ENCODE measurements at regions not wholly inside any gene's neighbourhood (a gene's known extent, or its start where the extent isn't known, plus 50 kb on each side); places are given as distances from the start of the nearest gene placed in this dataset.

GRCh38 chr10:33034931-33035330 is 76.9 kb upstream of the ITGB1 start:
- Histone ChIP-seq H2AFZ (ENCODE audit: low read length) (no peak overlapping the region), H3K9ac (ENCODE audit: low read length) (no peak overlapping the region), H3K4me3 (ENCODE audit: low read length) (no peak overlapping the region), H3K9me3 (ENCODE audit: low read length) (no peaks in the 10 kb centered on the region), H3K36me3 (ENCODE audit: low read depth, low read length) (no peaks in the 10 kb centered on the region), H3K9me2 (replicated peaks; ENCODE audit: low read length) (no peaks in the 10 kb centered on the region), H3K79me2 (ENCODE audit: low read length) (no peaks in the 10 kb centered on the region), H4K20me1 (ENCODE audit: low read length) (no peaks in the 10 kb centered on the region), H3K4me2 (ENCODE audit: low read length) (no peak overlapping the region), H3F3A (ENCODE audit: low read length, unreplicated experiment) (peaks cover 7% of the 10 kb centered on the region), H3K4me1 (ENCODE audit: insufficient read depth, low read length) (peaks cover 20% of the 10 kb centered on the region), H3K27me3 (ENCODE audit: low read length) (no peaks in the 10 kb centered on the region), H3K27ac (ENCODE audit: low read length) (no peak overlapping the region)
- no TSS peak for BruUV-seq (replicated peaks)
- TF ChIP-seq EZH2 (IDR thresholded peaks at IDR 0.05; ENCODE audit: low read length, unreplicated experiment) (no peak), EZH2phosphoT487 (IDR thresholded peaks at IDR 0.05; ENCODE audit: borderline replicate concordance, low read length) (no peak)
- DNase-seq (no peak), ATAC-seq (no peak)
- intact Hi-C loops (cut with micrococcal nuclease) = loop anchor here (5.0 kb wide), 1 partner anchor 77 kb away; no protein-coding TSS in a partner anchor
- ChIA-PET POLR2A (ENCODE audit: unreplicated experiment) (no interaction called here), CTCF (no interaction called here)

- Histone ChIP-seq H4K20me1 (ENCODE audit: low read length) (no peaks in the 10 kb centered on the region), H3K9me3 (ENCODE audit: low read length) (no peaks in the 10 kb centered on the region), H3K9me2 (replicated peaks; ENCODE audit: low read length) (no peaks in the 10 kb centered on the region), H3K27ac (ENCODE audit: low read length) (peak overlapping the region; percentile 75), H3K4me2 (ENCODE audit: low read length) (peak overlapping the region; percentile 72), H3K9ac (ENCODE audit: low read length) (peak overlapping the region; percentile 27), H3K27me3 (ENCODE audit: low read length) (no peaks in the 10 kb centered on the region), H3K79me2 (ENCODE audit: low read length) (no peaks in the 10 kb centered on the region), H3K4me1 (ENCODE audit: insufficient read depth, low read length) (peaks cover 20% of the 10 kb centered on the region), H3K4me3 (ENCODE audit: low read length) (peak overlapping the region; percentile 41), H2AFZ (ENCODE audit: low read length) (peak overlapping the region; percentile 51), H3K36me3 (ENCODE audit: low read depth, low read length) (no peaks in the 10 kb centered on the region), H3F3A (ENCODE audit: low read length, unreplicated experiment) (peaks cover 7% of the 10 kb centered on the region)
- TF ChIP-seq CTCF (conservative IDR thresholded peaks at IDR 0.05; ENCODE audit: low read depth, low read length) = no peak
- TF ChIP-seq EZH2 (IDR thresholded peaks at IDR 0.05; ENCODE audit: low read length, unreplicated experiment) = no peak
- no peak for TF ChIP-seq EZH2phosphoT487 (IDR thresholded peaks at IDR 0.05; ENCODE audit: borderline replicate concordance, low read length)
- CTCF ChIA-PET = interaction anchor here (0.8 to 1.8 kb wide), 3 partner anchors 22 to 83 kb away, joined by 5 to 18 read pairs (median 7); no protein-coding TSS in a partner anchor
- ATAC-seq (peak; percentile 90), DNase-seq (peak; percentile 100)
- POLR2A ChIA-PET (ENCODE audit: unreplicated experiment) = interaction anchor here (0.6 to 1.2 kb wide), 4 partner anchors 21 to 1962 kb away, joined by 4 to 13 read pairs (median 6); no protein-coding TSS in a partner anchor
- intact Hi-C loops (cut with micrococcal nuclease) = loop anchor here (1.0 to 5.0 kb wide), 3 partner anchors 22 to 124 kb away; no protein-coding TSS in a partner anchor
- no TSS peak for BruUV-seq (replicated peaks)
Observed at GRCh38 chr10:33032654-33033151, 74.7 kb upstream of the ITGB1 start.

- no peak overlapping the region for H3K9ac ChIP-seq (ENCODE audit: low read length)
- H3K4me1 ChIP-seq (ENCODE audit: insufficient read depth, low read length) = peaks cover 20% of the 10 kb centered on the region
- H2AFZ ChIP-seq (ENCODE audit: low read length) = no peak overlapping the region
- ChIA-PET POLR2A (ENCODE audit: unreplicated experiment) (interaction anchor here (0.6 to 1.2 kb wide), 3 partner anchors 22 to 1963 kb away, joined by 4 to 8 read pairs (median 4); no protein-coding TSS in a partner anchor), CTCF (interaction anchor here (0.8 to 1.8 kb wide), 4 partner anchors 21 to 124 kb away, joined by 4 to 18 read pairs (median 6); no protein-coding TSS in a partner anchor)
- peak; percentile 73 for ATAC-seq
- H3K27ac ChIP-seq (ENCODE audit: low read length) = peak overlapping the region; percentile 75
- no peaks in the 10 kb centered on the region for H3K9me2 ChIP-seq (replicated peaks; ENCODE audit: low read length)
- H3F3A ChIP-seq (ENCODE audit: low read length, unreplicated experiment) = peaks cover 7% of the 10 kb centered on the region
- H3K4me3 ChIP-seq (ENCODE audit: low read length) = peak overlapping the region; percentile 41; the same call in 1 of the 2 replicates
- no peaks in the 10 kb centered on the region for H3K79me2 ChIP-seq (ENCODE audit: low read length)
- no peaks in the 10 kb centered on the region for H3K27me3 ChIP-seq (ENCODE audit: low read length)
- no TSS peak for BruUV-seq (replicated peaks)
- no peak for DNase-seq
- H3K9me3 ChIP-seq (ENCODE audit: low read length) = no peaks in the 10 kb centered on the region
- TF ChIP-seq EZH2 (IDR thresholded peaks at IDR 0.05; ENCODE audit: low read length, unreplicated experiment) (no peak), EZH2phosphoT487 (IDR thresholded peaks at IDR 0.05; ENCODE audit: borderline replicate concordance, low read length) (no peak), CTCF (conservative IDR thresholded peaks at IDR 0.05; ENCODE audit: low read depth, low read length) (no peak)
- intact Hi-C loops (cut with micrococcal nuclease) = loop anchor here (1.0 to 5.0 kb wide), 3 partner anchors 22 to 124 kb away; no protein-coding TSS in a partner anchor
- peak overlapping the region; percentile 72 for H3K4me2 ChIP-seq (ENCODE audit: low read length)
- no peaks in the 10 kb centered on the region for H4K20me1 ChIP-seq (ENCODE audit: low read length)
- no peaks in the 10 kb centered on the region for H3K36me3 ChIP-seq (ENCODE audit: low read depth, low read length)
Observed at GRCh38 chr10:33031815-33032653, 74.0 kb upstream of the ITGB1 start.
